ENCODE measurements at regions not wholly inside any gene's neighbourhood (a gene's known extent, or its start where the extent isn't known, plus 50 kb on each side); places are given as distances from the start of the nearest gene placed in this dataset.

GRCh38 chr15:94177112-94177511 is 54.2 kb upstream of the MCTP2 start:
- Histone ChIP-seq H3K27me3 (peaks cover 0 to 8% (median 0%) of the 10 kb centered on the region in 7 donors), H3K36me3 (no peaks in the 10 kb centered on the region), H3K9me3 (peaks cover 0 to 5% (median 0%) of the 10 kb centered on the region in 11 donors), H3K4me3 (no peak overlapping the region), H3K27ac (no peak overlapping the region), H3K4me1 (peaks cover 0 to 23% (median 0%) of the 10 kb centered on the region in 9 donors)
- DNase-seq (no peak), ATAC-seq (no peak)
- intact Hi-C loops (cut with DNase I): no loop called here
- TF ChIP-seq CTCF (IDR thresholded peaks at IDR 0.05): no peak
- 66 to 68% methylated on average over 4 of the region's 4 CpGs for WGBS, 2 donors

GRCh38 chr15:94175420-94175819 is 55.9 kb upstream of the MCTP2 start:
- peaks cover 0 to 14% (median 0%) of the 10 kb centered on the region in 7 donors for H3K27me3 ChIP-seq
- H3K4me1 ChIP-seq: peaks cover 0 to 23% (median 0%) of the 10 kb centered on the region in 9 donors
- no peak for DNase-seq
- ATAC-seq: no peak
- H3K27ac ChIP-seq: no peak overlapping the region
- intact Hi-C loops (cut with DNase I): no loop called here
- WGBS, 2 donors: 55 to 59% methylated on average over 1 of the region's 1 CpG
- H3K9me3 ChIP-seq: peaks cover 0 to 13% (median 0%) of the 10 kb centered on the region in 11 donors
- H3K4me3 ChIP-seq: no peak overlapping the region
- H3K36me3 ChIP-seq: no peaks in the 10 kb centered on the region
- TF ChIP-seq CTCF (IDR thresholded peaks at IDR 0.05): no peak

GRCh38 chr15:94174399-94174802 is 57.0 kb upstream of the MCTP2 start:
- H3K4me1 ChIP-seq: peaks cover 0 to 23% (median 0%) of the 10 kb centered on the region in 9 donors
- no peak for DNase-seq
- H3K27me3 ChIP-seq: peaks cover 0 to 16% (median 0%) of the 10 kb centered on the region in 7 donors
- intact Hi-C loops (cut with DNase I): no loop called here
- TF ChIP-seq CTCF (IDR thresholded peaks at IDR 0.05): no peak
- peak overlapping the region in 1 of 10 donors; percentile 62 for H3K27ac ChIP-seq
- no peak overlapping the region for H3K4me3 ChIP-seq
- no peaks in the 10 kb centered on the region for H3K36me3 ChIP-seq
- peaks cover 0 to 13% (median 0%) of the 10 kb centered on the region in 11 donors for H3K9me3 ChIP-seq
- ATAC-seq: peak in 3 of 8 donors; percentile 40 to 55 (median 53)

GRCh38 chr15:94168250-94168649 is 63.1 kb upstream of the MCTP2 start:
- H3K36me3 ChIP-seq: no peaks in the 10 kb centered on the region
- peaks cover 0 to 3% (median 0%) of the 10 kb centered on the region in 9 donors for H3K4me1 ChIP-seq
- DNase-seq (no peak), ATAC-seq (no peak)
- 83 to 85% methylated on average over 8 of the region's 8 CpGs for WGBS, 2 donors
- no peak overlapping the region for H3K27ac ChIP-seq
- H3K9me3 ChIP-seq: peaks cover 0 to 13% (median 0%) of the 10 kb centered on the region in 11 donors
- intact Hi-C loops (cut with DNase I): loop anchor here in 1 of 10 donors (5.0 kb wide), 1 partner anchor 154 kb away; no protein-coding TSS in a partner anchor
- peaks cover 0 to 8% (median 4%) of the 10 kb centered on the region in 7 donors for H3K27me3 ChIP-seq
- no peak overlapping the region for H3K4me3 ChIP-seq
- peak in 1 of 9 donors; percentile 38 for TF ChIP-seq CTCF (IDR thresholded peaks at IDR 0.05)

All from heart right ventricle (tissue), 16 donors.